Astrocyte of the cerebellum (primary cell): ENCODE measurements at regions not wholly inside any gene's neighbourhood (a gene's known extent, or its start where the extent isn't known, plus 50 kb on each side); places are given as distances from the start of the nearest gene placed in this dataset.
"Not testable (repeated sequence)": the region's sequence is repeated elsewhere in the genome, so short reads cannot be mapped to it uniquely, and the experiment has no call there.

Source experiments
- DNase-seq: peaks from one replicate; pipeline ENCODE4 v3.0.0-alpha.2; 2011; ENCODE audit warnings: low read depth
- H3K4me3 ChIP-seq: 2 replicates; pipeline ENCODE4 v1.5.1; 2011; ENCODE audit warnings: mild to moderate bottlenecking, low read depth, low read length, moderate library complexity
- CTCF ChIP-seq: IDR thresholded peaks from 2 replicates; pipeline ENCODE4 v1.5.1; 2012; ENCODE audit warnings: low read length, low read depth, moderate library complexity, mild to moderate bottlenecking; ENCODE audit errors: missing control alignments
- in situ Hi-C: cut with HindIII; loops from 2 replicates; pipeline ENCODE4 v1.10.0; 2017; ENCODE audit warnings: low sequenced_read_pairs

GRCh38 chr12:58106195-58106594 lies 164.8 kb downstream of the ATP23 start:
- in situ Hi-C loops: no loop called here
- no peak overlapping the region for H3K4me3 ChIP-seq
- no peak for TF ChIP-seq CTCF
- DNase-seq: no peak

- in situ Hi-C loops: no loop called here
- H3K4me3 ChIP-seq: no peak overlapping the region
- no peak for DNase-seq
- TF ChIP-seq CTCF: no peak
Observed at GRCh38 chr12:58117201-58117600, 175.8 kb downstream of the ATP23 start.

GRCh38 chr12:58117667-58118066 lies 176.3 kb downstream of the ATP23 start:
- DNase-seq: no peak
- H3K4me3 ChIP-seq: no peak overlapping the region
- in situ Hi-C loops: no loop called here
- no peak for TF ChIP-seq CTCF

GRCh38 chr12:58125761-58126160 lies 184.4 kb downstream of the ATP23 start:
- DNase-seq, in situ Hi-C loops: not testable (repeated sequence)

GRCh38 chr12:58131986-58132755 lies 190.8 kb downstream of the ATP23 start:
- in situ Hi-C loops: no loop called here
- DNase-seq: no peak
- no peak for TF ChIP-seq CTCF
- H3K4me3 ChIP-seq: no peak overlapping the region

More at GRCh38 chr12:58125761-58126160, 184.4 kb downstream of the ATP23 start:
- H3K4me3 ChIP-seq: not testable (repeated sequence)

GRCh38 chr12:58138424-58138823 lies 197.1 kb downstream of the ATP23 start:
- no peak overlapping the region for H3K4me3 ChIP-seq
- no peak for TF ChIP-seq CTCF
- DNase-seq: no peak
- in situ Hi-C loops: no loop called here

- TF ChIP-seq CTCF: no peak
- H3K4me3 ChIP-seq: no peak overlapping the region
- in situ Hi-C loops: no loop called here
- DNase-seq: no peak
Observed at GRCh38 chr12:58139894-58140293, 198.5 kb downstream of the ATP23 start.
